Esophagus squamous epithelium (tissue), 4 donors: ENCODE measurements at regions not wholly inside any gene's neighbourhood (a gene's known extent, or its start where the extent isn't known, plus 50 kb on each side); places are given as distances from the start of the nearest gene placed in this dataset.

Experiments
- CTCF ChIP-seq, 6 experiments: fragments of 450-650 bp in 4 of 6; fragments of 200-600 bp in 2 of 6; sonication (generic) in 2 of 6; IDR thresholded peaks; one replicate each; pipeline ENCODE4 v1.5.1; 2016 to 2019; ENCODE audit warnings: antibody characterized with exemption in 6 of 6, mild to moderate bottlenecking in 4 of 6, moderate library complexity in 4 of 6
- POLR2A ChIP-seq, 4 donors: fragments of 450-650 bp; IDR thresholded peaks; one replicate each; pipeline ENCODE4 v1.6.1; 2017; ENCODE audit warnings: antibody characterized with exemption in 4 of 4, mild to moderate bottlenecking in 4 of 4, moderate library complexity in 3 of 4

GRCh38 chr10:4121502-4122380, 336.7 kb upstream of the KLF6 start:
- TF ChIP-seq CTCF (IDR thresholded peaks at IDR 0.05) (no peak), POLR2A (IDR thresholded peaks at IDR 0.05) (peak in 1 of 4 donors; percentile 35)
